ENCODE measurements at regions not wholly inside any gene's neighbourhood (a gene's known extent, or its start where the extent isn't known, plus 50 kb on each side); places are given as distances from the start of the nearest gene placed in this dataset.

- H3K9me3 ChIP-seq (ENCODE audit: insufficient read depth, low read length), result peaks cover 15% of the 10 kb centered on the region
- H3K4me3 ChIP-seq (ENCODE audit: insufficient read length, low read depth), result no peak overlapping the region
- no peak for DNase-seq (ENCODE audit: low read depth, low spot score)
Observed at GRCh38 chr2:188170356-188170755, 121.3 kb upstream of the GULP1 start.

DNA sequence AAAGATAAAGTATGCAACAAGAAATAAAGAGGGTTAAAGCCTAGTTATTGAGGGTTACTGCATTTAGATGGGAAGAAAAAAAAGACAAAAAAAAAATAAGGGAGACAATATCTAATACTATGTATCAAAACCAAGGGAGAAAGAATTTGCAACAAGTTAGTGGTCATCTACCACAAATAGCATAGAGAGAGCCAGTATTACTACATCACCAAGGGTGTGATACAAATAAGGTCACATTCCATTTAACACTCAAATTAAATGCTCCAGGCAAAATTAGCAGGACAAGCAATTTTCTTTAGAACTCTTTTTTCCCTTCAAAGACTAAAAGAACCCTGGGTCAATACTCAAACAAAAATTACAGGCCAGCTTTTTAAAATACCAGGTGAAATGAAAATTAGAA is 115.1 kb upstream of the GULP1 start:
- no peaks in the 10 kb centered on the region for H3K4me1 ChIP-seq (ENCODE audit: insufficient read depth, insufficient read length)
- no peak overlapping the region for H3K4me3 ChIP-seq (ENCODE audit: insufficient read length, low read depth)
- H3K36me3 ChIP-seq (ENCODE audit: insufficient read depth, insufficient read length, low read length), result no peaks in the 10 kb centered on the region
- H3K9me3 ChIP-seq (ENCODE audit: insufficient read depth, low read length), result peaks cover 11% of the 10 kb centered on the region
- TF ChIP-seq SUZ12 (IDR thresholded peaks at IDR 0.05; ENCODE audit: extremely low read depth, insufficient read depth, insufficient read length) (no peak), YY1 (IDR thresholded peaks at IDR 0.05; ENCODE audit: insufficient read depth, insufficient read length) (no peak), ZNF274 (IDR thresholded peaks at IDR 0.05; ENCODE audit: low read depth, low read length) (no peak)
- no peak overlapping the region for H3K9ac ChIP-seq (ENCODE audit: insufficient read length, low read depth)
- no peak for DNase-seq (ENCODE audit: low read depth, low spot score)
- H3K27me3 ChIP-seq (ENCODE audit: insufficient read depth, insufficient read length), result no peaks in the 10 kb centered on the region

More at GRCh38 chr2:188170356-188170755, 121.3 kb upstream of the GULP1 start:
- Histone ChIP-seq H3K36me3 (ENCODE audit: insufficient read depth, insufficient read length, low read length) (no peaks in the 10 kb centered on the region), H3K27me3 (ENCODE audit: insufficient read depth, insufficient read length) (no peaks in the 10 kb centered on the region), H3K4me1 (ENCODE audit: insufficient read depth, insufficient read length) (no peaks in the 10 kb centered on the region), H3K9ac (ENCODE audit: insufficient read length, low read depth) (no peak overlapping the region)
- TF ChIP-seq SUZ12 (IDR thresholded peaks at IDR 0.05; ENCODE audit: extremely low read depth, insufficient read depth, insufficient read length) (no peak), YY1 (IDR thresholded peaks at IDR 0.05; ENCODE audit: insufficient read depth, insufficient read length) (no peak), ZNF274 (IDR thresholded peaks at IDR 0.05; ENCODE audit: low read depth, low read length) (no peak)

DNA sequence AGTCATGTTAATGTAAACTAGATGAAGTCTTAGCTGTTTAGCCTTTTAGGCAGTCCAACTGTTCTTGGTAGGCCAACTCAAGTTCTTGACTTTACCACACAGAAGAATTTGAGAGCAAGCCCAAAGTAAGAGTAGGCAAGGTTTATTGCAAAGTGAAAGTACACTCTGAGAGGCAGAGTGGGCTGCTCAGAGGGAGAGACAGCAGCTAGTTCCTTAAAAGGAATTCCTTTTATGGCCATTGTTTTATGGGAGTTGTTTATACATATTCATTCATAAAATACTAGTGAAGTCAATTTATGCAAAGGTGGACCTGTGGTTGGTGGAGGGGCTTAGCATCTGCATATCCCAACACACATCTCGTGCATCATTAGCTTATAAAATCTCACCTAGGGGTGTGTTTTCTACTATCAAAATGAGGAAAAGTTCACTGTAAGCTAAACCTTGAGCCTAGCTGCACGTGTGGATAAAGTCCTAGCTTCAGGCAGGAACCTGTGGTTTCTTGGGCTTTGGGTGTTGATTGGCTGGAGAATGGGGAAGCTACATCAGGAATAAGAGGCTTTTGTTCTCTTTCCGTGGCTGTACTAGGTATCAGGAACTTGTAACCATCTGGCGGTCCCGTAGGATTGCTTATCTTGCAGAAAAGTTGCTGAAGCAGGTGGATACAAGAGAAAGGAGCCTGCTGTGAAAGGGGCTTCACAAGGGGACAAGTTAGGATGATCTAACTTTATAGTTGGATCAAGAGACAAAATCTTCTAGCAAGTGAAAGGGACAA is 110.4 kb upstream of the GULP1 start:
- TF ChIP-seq ZNF274 (IDR thresholded peaks at IDR 0.05; ENCODE audit: low read depth, low read length) (no peak), SUZ12 (IDR thresholded peaks at IDR 0.05; ENCODE audit: extremely low read depth, insufficient read depth, insufficient read length) (no peak), YY1 (IDR thresholded peaks at IDR 0.05; ENCODE audit: insufficient read depth, insufficient read length) (no peak)
- no peak for DNase-seq (ENCODE audit: low read depth, low spot score)
- Histone ChIP-seq H3K4me3 (ENCODE audit: insufficient read length, low read depth) (no peak overlapping the region), H3K27me3 (ENCODE audit: insufficient read depth, insufficient read length) (no peaks in the 10 kb centered on the region), H3K4me1 (ENCODE audit: insufficient read depth, insufficient read length) (no peaks in the 10 kb centered on the region), H3K36me3 (ENCODE audit: insufficient read depth, insufficient read length, low read length) (no peaks in the 10 kb centered on the region), H3K9ac (ENCODE audit: insufficient read length, low read depth) (no peak overlapping the region), H3K9me3 (ENCODE audit: insufficient read depth, low read length) (no peaks in the 10 kb centered on the region)

DNA sequence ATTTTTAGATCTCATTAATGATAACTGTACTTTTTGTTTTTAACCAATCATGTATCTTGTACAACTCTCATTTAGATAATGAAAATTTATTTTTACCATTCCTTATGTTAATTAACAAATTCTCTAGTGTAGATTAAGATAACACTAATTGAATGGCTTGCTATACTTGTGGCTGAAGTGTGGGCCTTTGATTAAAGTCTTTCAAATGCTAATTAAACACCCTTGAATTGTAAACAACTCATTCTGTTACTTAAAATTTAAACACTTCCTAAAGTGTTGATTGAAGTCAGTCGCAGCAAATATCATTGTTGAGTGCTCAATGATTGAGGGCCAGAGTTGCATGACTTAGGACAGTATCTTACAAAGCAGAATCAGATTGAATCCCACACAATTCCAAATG is 109.8 kb upstream of the GULP1 start:
- TF ChIP-seq SUZ12 (IDR thresholded peaks at IDR 0.05; ENCODE audit: extremely low read depth, insufficient read depth, insufficient read length) (no peak), YY1 (IDR thresholded peaks at IDR 0.05; ENCODE audit: insufficient read depth, insufficient read length) (no peak), ZNF274 (IDR thresholded peaks at IDR 0.05; ENCODE audit: low read depth, low read length) (no peak)
- no peaks in the 10 kb centered on the region for H3K9me3 ChIP-seq (ENCODE audit: insufficient read depth, low read length)
- H3K4me1 ChIP-seq (ENCODE audit: insufficient read depth, insufficient read length), result no peaks in the 10 kb centered on the region
- DNase-seq (ENCODE audit: low read depth, low spot score), result no peak
- H3K9ac ChIP-seq (ENCODE audit: insufficient read length, low read depth), result no peak overlapping the region
- H3K4me3 ChIP-seq (ENCODE audit: insufficient read length, low read depth), result no peak overlapping the region
- H3K36me3 ChIP-seq (ENCODE audit: insufficient read depth, insufficient read length, low read length), result no peaks in the 10 kb centered on the region
- H3K27me3 ChIP-seq (ENCODE audit: insufficient read depth, insufficient read length), result no peaks in the 10 kb centered on the region

GRCh38 chr2:188187726-188188125 is 103.9 kb upstream of the GULP1 start:
- no peak for TF ChIP-seq SUZ12 (IDR thresholded peaks at IDR 0.05; ENCODE audit: extremely low read depth, insufficient read depth, insufficient read length)
- TF ChIP-seq ZNF274 (IDR thresholded peaks at IDR 0.05; ENCODE audit: low read depth, low read length), result no peak
- no peak for DNase-seq (ENCODE audit: low read depth, low spot score)
- H3K27me3 ChIP-seq (ENCODE audit: insufficient read depth, insufficient read length), result no peaks in the 10 kb centered on the region

GRCh38 chr2:188189356-188189755 is 102.3 kb upstream of the GULP1 start:
- Histone ChIP-seq H3K27me3 (ENCODE audit: insufficient read depth, insufficient read length) (no peaks in the 10 kb centered on the region), H3K36me3 (ENCODE audit: insufficient read depth, insufficient read length, low read length) (no peaks in the 10 kb centered on the region), H3K4me1 (ENCODE audit: insufficient read depth, insufficient read length) (no peaks in the 10 kb centered on the region), H3K9me3 (ENCODE audit: insufficient read depth, low read length) (no peaks in the 10 kb centered on the region), H3K4me3 (ENCODE audit: insufficient read length, low read depth) (no peak overlapping the region), H3K9ac (ENCODE audit: insufficient read length, low read depth) (no peak overlapping the region)
- TF ChIP-seq SUZ12 (IDR thresholded peaks at IDR 0.05; ENCODE audit: extremely low read depth, insufficient read depth, insufficient read length), result no peak
- no peak for TF ChIP-seq YY1 (IDR thresholded peaks at IDR 0.05; ENCODE audit: insufficient read depth, insufficient read length)
- TF ChIP-seq ZNF274 (IDR thresholded peaks at IDR 0.05; ENCODE audit: low read depth, low read length), result no peak
- no peak for DNase-seq (ENCODE audit: low read depth, low spot score)

More at GRCh38 chr2:188187726-188188125, 103.9 kb upstream of the GULP1 start:
- Histone ChIP-seq H3K9me3 (ENCODE audit: insufficient read depth, low read length) (no peaks in the 10 kb centered on the region), H3K9ac (ENCODE audit: insufficient read length, low read depth) (no peak overlapping the region), H3K4me3 (ENCODE audit: insufficient read length, low read depth) (no peak overlapping the region), H3K4me1 (ENCODE audit: insufficient read depth, insufficient read length) (no peaks in the 10 kb centered on the region), H3K36me3 (ENCODE audit: insufficient read depth, insufficient read length, low read length) (no peaks in the 10 kb centered on the region)

DNA sequence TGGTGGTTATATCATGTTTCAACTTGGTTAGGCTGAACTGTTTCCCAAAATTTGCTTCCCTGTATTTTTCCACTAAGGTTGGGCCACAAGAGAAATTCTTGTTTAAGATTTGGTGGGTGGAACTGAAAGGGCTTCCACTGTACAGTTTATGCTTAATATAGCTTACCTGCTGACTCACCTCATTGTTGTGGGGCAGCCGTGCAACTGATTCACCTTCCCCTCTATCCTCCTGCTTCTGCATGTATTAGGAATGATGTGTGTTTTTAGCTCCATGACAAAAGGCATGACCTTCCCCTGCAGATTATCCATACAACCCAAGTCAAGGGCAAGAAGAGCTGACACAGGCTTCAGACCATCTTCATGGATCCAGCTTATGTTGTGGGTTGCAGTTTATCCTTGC is 98.4 kb upstream of the GULP1 start:
- no peak overlapping the region for H3K4me3 ChIP-seq (ENCODE audit: insufficient read length, low read depth)
- H3K4me1 ChIP-seq (ENCODE audit: insufficient read depth, insufficient read length), result no peaks in the 10 kb centered on the region
- no peak for TF ChIP-seq ZNF274 (IDR thresholded peaks at IDR 0.05; ENCODE audit: low read depth, low read length)
- TF ChIP-seq YY1 (IDR thresholded peaks at IDR 0.05; ENCODE audit: insufficient read depth, insufficient read length), result no peak
- no peak for TF ChIP-seq SUZ12 (IDR thresholded peaks at IDR 0.05; ENCODE audit: extremely low read depth, insufficient read depth, insufficient read length)
- H3K36me3 ChIP-seq (ENCODE audit: insufficient read depth, insufficient read length, low read length), result no peaks in the 10 kb centered on the region
- H3K27me3 ChIP-seq (ENCODE audit: insufficient read depth, insufficient read length), result no peaks in the 10 kb centered on the region
- no peaks in the 10 kb centered on the region for H3K9me3 ChIP-seq (ENCODE audit: insufficient read depth, low read length)
- H3K9ac ChIP-seq (ENCODE audit: insufficient read length, low read depth), result no peak overlapping the region
- DNase-seq (ENCODE audit: low read depth, low spot score), result no peak
